ENCODE measurements at regions not wholly inside any gene's neighbourhood (a gene's known extent, or its start where the extent isn't known, plus 50 kb on each side); places are given as distances from the start of the nearest gene placed in this dataset.

GRCh38 chr2:71826826-71827523, 320.7 kb downstream of the CYP26B1 start:
- H3K4me1 ChIP-seq: peaks cover 0 to 11% (median 8%) of the 10 kb centered on the region in 4 donors
- no peak overlapping the region for H3K4me3 ChIP-seq
- no peaks in the 10 kb centered on the region for H3K9me3 ChIP-seq
- DNase-seq (no peak), ATAC-seq (ENCODE audit: low FRiP score in 2 of 2) (no peak)
- WGBS, 2 donors: 70 to 76% methylated on average over 5 of the region's 5 CpGs
- H3K27me3 ChIP-seq: no peaks in the 10 kb centered on the region
- TF ChIP-seq EP300 (IDR thresholded peaks at IDR 0.05) (no peak), POLR2A (IDR thresholded peaks at IDR 0.05) (no peak), POLR2AphosphoS5 (IDR thresholded peaks at IDR 0.05) (no peak), CTCF (IDR thresholded peaks at IDR 0.05) (no peak)
- H3K36me3 ChIP-seq: no peaks in the 10 kb centered on the region
- no peak overlapping the region for H3K27ac ChIP-seq

GRCh38 chr2:71826299-71826698, 321.4 kb downstream of the CYP26B1 start:
- no peaks in the 10 kb centered on the region for H3K36me3 ChIP-seq
- H3K27me3 ChIP-seq: no peaks in the 10 kb centered on the region
- TF ChIP-seq POLR2A (IDR thresholded peaks at IDR 0.05) (no peak), POLR2AphosphoS5 (IDR thresholded peaks at IDR 0.05) (no peak), CTCF (IDR thresholded peaks at IDR 0.05) (no peak), EP300 (IDR thresholded peaks at IDR 0.05) (no peak)
- DNase-seq: no peak
- ATAC-seq (ENCODE audit: low FRiP score in 2 of 2): no peak
- H3K27ac ChIP-seq: no peak overlapping the region
- H3K9me3 ChIP-seq: no peaks in the 10 kb centered on the region
- H3K4me1 ChIP-seq: peaks cover 0 to 11% (median 8%) of the 10 kb centered on the region in 4 donors
- WGBS, 2 donors: 55 to 62% methylated on average over 3 of the region's 3 CpGs
- no peak overlapping the region for H3K4me3 ChIP-seq

GRCh38 chr2:71824436-71824835, 323.2 kb downstream of the CYP26B1 start:
- Histone ChIP-seq H3K27ac (no peak overlapping the region), H3K4me3 (no peak overlapping the region), H3K4me1 (peaks cover 0 to 11% (median 6%) of the 10 kb centered on the region in 4 donors), H3K36me3 (no peaks in the 10 kb centered on the region), H3K9me3 (no peaks in the 10 kb centered on the region), H3K27me3 (no peaks in the 10 kb centered on the region)
- DNase-seq: no peak
- ATAC-seq (ENCODE audit: low FRiP score in 2 of 2): no peak
- no peak for TF ChIP-seq CTCF (IDR thresholded peaks at IDR 0.05)
- no peak for TF ChIP-seq POLR2AphosphoS5 (IDR thresholded peaks at IDR 0.05)
- no peak for TF ChIP-seq POLR2A (IDR thresholded peaks at IDR 0.05)
- TF ChIP-seq EP300 (IDR thresholded peaks at IDR 0.05): no peak
- WGBS, 2 donors: 87 to 89% methylated on average over 2 of the region's 2 CpGs

GRCh38 chr2:71823526-71823925, 324.1 kb downstream of the CYP26B1 start:
- H3K27me3 ChIP-seq: no peaks in the 10 kb centered on the region
- H3K4me1 ChIP-seq: peaks cover 0 to 11% (median 6%) of the 10 kb centered on the region in 4 donors
- TF ChIP-seq POLR2A (IDR thresholded peaks at IDR 0.05): no peak
- no peak for TF ChIP-seq CTCF (IDR thresholded peaks at IDR 0.05)
- no peak for TF ChIP-seq EP300 (IDR thresholded peaks at IDR 0.05)
- no peak for TF ChIP-seq POLR2AphosphoS5 (IDR thresholded peaks at IDR 0.05)
- no peak overlapping the region for H3K27ac ChIP-seq
- ATAC-seq (ENCODE audit: low FRiP score in 2 of 2): no peak
- H3K36me3 ChIP-seq: no peaks in the 10 kb centered on the region
- no peaks in the 10 kb centered on the region for H3K9me3 ChIP-seq
- DNase-seq: no peak
- no peak overlapping the region for H3K4me3 ChIP-seq

GRCh38 chr2:71822463-71822862, 325.2 kb downstream of the CYP26B1 start:
- Histone ChIP-seq H3K4me1 (peaks cover 0 to 11% (median 6%) of the 10 kb centered on the region in 4 donors), H3K4me3 (no peak overlapping the region), H3K27ac (no peak overlapping the region), H3K27me3 (no peaks in the 10 kb centered on the region), H3K9me3 (no peaks in the 10 kb centered on the region), H3K36me3 (no peaks in the 10 kb centered on the region)
- no peak for DNase-seq
- no peak for TF ChIP-seq CTCF (IDR thresholded peaks at IDR 0.05)
- no peak for TF ChIP-seq EP300 (IDR thresholded peaks at IDR 0.05)
- ATAC-seq (ENCODE audit: low FRiP score in 2 of 2): no peak
